OCI-LY1 (cell line): ENCODE measurements at regions not wholly inside any gene's neighbourhood (a gene's known extent, or its start where the extent isn't known, plus 50 kb on each side); places are given as distances from the start of the nearest gene placed in this dataset.

Experiments
- H2AFZ ChIP-seq: fragments of 200-600 bp; sonication (generic), shearing (Covaris generic); 2 replicates; pipeline ENCODE4 v1.6.0; 2014; ENCODE audit warnings: antibody characterized with exemption, mild to moderate bottlenecking, low read length
- H3F3A ChIP-seq: fragments of 200-600 bp; sonication (generic), shearing (Covaris generic); 2 replicates; pipeline ENCODE4 v1.6.0; 2014; ENCODE audit warnings: mild to moderate bottlenecking, antibody characterized with exemption, low read length, moderate library complexity; ENCODE audit not compliant: insufficient read depth
- H3K27ac ChIP-seq: fragments of 200-600 bp; sonication (generic); 2 replicates; pipeline ENCODE4 v1.5.1; 2014; ENCODE audit warnings: low read length, mixed run types, mild to moderate bottlenecking, low read depth; ENCODE audit not compliant: poor library complexity, severe bottlenecking
- H3K27me3 ChIP-seq: fragments of 200-600 bp; sonication (generic); 2 replicates; pipeline ENCODE4 v1.6.0; 2014; ENCODE audit warnings: antibody characterized with exemption, mild to moderate bottlenecking, low read length, moderate library complexity; ENCODE audit not compliant: insufficient read depth
- H3K36me3 ChIP-seq: fragments of 200-600 bp; sonication (generic); 2 replicates; pipeline ENCODE4 v1.6.1; 2014; ENCODE audit warnings: mild to moderate bottlenecking, antibody characterized with exemption, low read length, moderate library complexity, mixed read lengths; ENCODE audit not compliant: insufficient read depth
- H3K4me1 ChIP-seq: fragments of 200-600 bp; sonication (generic); 2 replicates; pipeline ENCODE4 v1.5.1; 2014; ENCODE audit warnings: mild to moderate bottlenecking, low read length, moderate library complexity; ENCODE audit not compliant: insufficient read depth, severe bottlenecking
- H3K4me2 ChIP-seq: fragments of 200-600 bp; sonication (generic), shearing (Covaris generic); 2 replicates; pipeline ENCODE4 v1.6.1; 2014; ENCODE audit warnings: low read length
- H3K4me3 ChIP-seq: fragments of 200-600 bp; sonication (generic); 2 replicates; pipeline ENCODE4 v1.5.1; 2014; ENCODE audit warnings: low read length, low read depth, mild to moderate bottlenecking, mixed read lengths; ENCODE audit not compliant: poor library complexity, severe bottlenecking
- H3K79me2 ChIP-seq: fragments of 200-600 bp; shearing (Covaris generic); 2 replicates; pipeline ENCODE4 v1.6.1; 2016; ENCODE audit warnings: mixed run types, low read length, mixed read lengths; ENCODE audit not compliant: insufficient read depth
- H3K9ac ChIP-seq: fragments of 200-600 bp; sonication (generic), shearing (Covaris generic); 2 replicates; pipeline ENCODE4 v1.6.1; 2014; ENCODE audit warnings: mild to moderate bottlenecking, low read length, mixed read lengths
- H3K9me2 ChIP-seq: fragments of 200-600 bp; sonication (generic), shearing (Covaris generic); 2 replicates; pipeline ENCODE4 v1.6.1; 2014; ENCODE audit warnings: low read depth, mild to moderate bottlenecking, low read length, mixed read lengths
- H3K9me3 ChIP-seq: fragments of 200-600 bp; shearing (Covaris generic); 2 replicates; pipeline ENCODE4 v1.6.1; 2014; ENCODE audit warnings: low read length, mixed read lengths
- H4K20me1 ChIP-seq: fragments of 200-600 bp; sonication (generic), shearing (Covaris generic); 2 replicates; pipeline ENCODE4 v1.6.0; 2016; ENCODE audit warnings: mild to moderate bottlenecking, low read length; ENCODE audit not compliant: insufficient read depth
- EZH2 ChIP-seq: fragments of 200-600 bp; sonication (generic), shearing (Covaris generic); IDR thresholded peaks from 2 replicates; pipeline ENCODE4 v1.8.0; 2017; ENCODE audit warnings: borderline replicate concordance, mixed run types, mild to moderate bottlenecking, antibody characterized with exemption, low read length, moderate library complexity, mixed read lengths
- TF ChIP-seq, protein P1 (sequence below): fragments of 200-600 bp; sonication (generic), shearing (Covaris generic); IDR thresholded peaks from 2 replicates; pipeline ENCODE4 v1.5.1; 2017; ENCODE audit warnings: mild to moderate bottlenecking, antibody characterized with exemption, low read length, moderate library complexity, mixed read lengths

DNA sequence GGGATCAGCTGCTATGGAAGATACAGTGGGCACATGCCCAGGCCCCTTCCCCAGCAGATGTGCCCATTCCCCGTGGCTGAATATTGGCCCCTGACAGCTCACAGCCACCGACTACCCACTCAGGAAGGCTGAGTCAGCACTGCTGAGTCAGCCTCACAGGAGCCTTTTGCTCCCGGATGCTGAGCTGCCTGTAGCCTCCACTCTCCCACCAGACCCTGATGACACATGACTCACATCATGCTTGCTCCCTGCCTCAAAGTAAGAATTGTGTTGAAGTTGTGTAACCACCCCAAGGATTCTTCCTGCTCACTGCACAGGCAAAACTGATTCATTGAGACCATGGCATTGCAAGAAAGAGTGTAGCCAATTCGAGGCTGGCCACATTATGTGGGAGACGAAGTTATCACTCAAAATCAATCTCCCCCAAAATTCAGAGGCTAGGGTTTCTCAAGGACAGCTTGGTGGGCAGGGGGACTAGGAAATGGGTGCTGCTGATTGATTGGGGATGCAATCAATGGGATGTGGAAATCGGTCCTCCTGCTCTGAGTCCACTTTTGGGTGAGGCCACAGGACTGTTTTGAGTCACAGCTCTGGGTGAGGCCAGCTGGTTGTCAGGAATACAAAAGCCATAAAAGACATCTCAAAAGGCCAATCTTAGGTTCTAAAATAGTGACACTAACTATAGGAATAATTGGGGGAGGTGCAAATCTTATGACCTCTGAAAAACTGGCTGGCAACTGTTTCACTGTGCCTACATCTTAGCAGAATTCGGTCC lies 556.6 kb upstream of the CDH4 start:
- no peak overlapping the region for H3K9ac ChIP-seq
- no peaks in the 10 kb centered on the region for H3K27me3 ChIP-seq
- H3K4me1 ChIP-seq = no peaks in the 10 kb centered on the region
- H3K27ac ChIP-seq = no peak overlapping the region
- H3K4me3 ChIP-seq = no peak overlapping the region
- H3K79me2 ChIP-seq = no peaks in the 10 kb centered on the region
- no peaks in the 10 kb centered on the region for H4K20me1 ChIP-seq
- no peaks in the 10 kb centered on the region for H3K9me2 ChIP-seq
- H2AFZ ChIP-seq = no peak overlapping the region
- H3K9me3 ChIP-seq = no peaks in the 10 kb centered on the region
- TF ChIP-seq EZH2 = no peak
- TF ChIP-seq, protein P1, sequence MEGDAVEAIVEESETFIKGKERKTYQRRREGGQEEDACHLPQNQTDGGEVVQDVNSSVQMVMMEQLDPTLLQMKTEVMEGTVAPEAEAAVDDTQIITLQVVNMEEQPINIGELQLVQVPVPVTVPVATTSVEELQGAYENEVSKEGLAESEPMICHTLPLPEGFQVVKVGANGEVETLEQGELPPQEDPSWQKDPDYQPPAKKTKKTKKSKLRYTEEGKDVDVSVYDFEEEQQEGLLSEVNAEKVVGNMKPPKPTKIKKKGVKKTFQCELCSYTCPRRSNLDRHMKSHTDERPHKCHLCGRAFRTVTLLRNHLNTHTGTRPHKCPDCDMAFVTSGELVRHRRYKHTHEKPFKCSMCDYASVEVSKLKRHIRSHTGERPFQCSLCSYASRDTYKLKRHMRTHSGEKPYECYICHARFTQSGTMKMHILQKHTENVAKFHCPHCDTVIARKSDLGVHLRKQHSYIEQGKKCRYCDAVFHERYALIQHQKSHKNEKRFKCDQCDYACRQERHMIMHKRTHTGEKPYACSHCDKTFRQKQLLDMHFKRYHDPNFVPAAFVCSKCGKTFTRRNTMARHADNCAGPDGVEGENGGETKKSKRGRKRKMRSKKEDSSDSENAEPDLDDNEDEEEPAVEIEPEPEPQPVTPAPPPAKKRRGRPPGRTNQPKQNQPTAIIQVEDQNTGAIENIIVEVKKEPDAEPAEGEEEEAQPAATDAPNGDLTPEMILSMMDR = no peak
- no peaks in the 10 kb centered on the region for H3K36me3 ChIP-seq
- H3F3A ChIP-seq = no peaks in the 10 kb centered on the region
- no peak overlapping the region for H3K4me2 ChIP-seq

DNA sequence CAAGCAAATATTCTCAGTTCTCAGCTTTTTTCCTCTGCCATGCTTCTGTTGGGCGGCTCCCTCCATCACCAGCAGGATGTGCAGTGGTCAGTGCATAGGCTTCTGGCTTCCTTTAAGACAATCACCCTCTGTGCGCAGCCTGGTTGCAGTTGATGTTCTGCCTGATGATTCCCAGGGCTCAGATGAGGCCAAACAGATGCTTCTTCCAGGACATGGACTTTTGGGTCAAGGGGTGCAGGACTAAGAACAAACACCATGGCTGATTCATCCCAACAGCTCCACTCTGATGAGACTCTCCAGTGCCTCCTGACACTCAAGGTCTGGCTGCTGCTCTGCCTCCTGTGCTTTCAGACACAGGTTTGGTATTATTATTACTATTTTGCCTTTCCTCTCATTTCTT lies 554.8 kb upstream of the CDH4 start:
- H3K4me1 ChIP-seq = no peaks in the 10 kb centered on the region
- H3K9ac ChIP-seq = no peak overlapping the region
- H4K20me1 ChIP-seq = no peaks in the 10 kb centered on the region
- no peak overlapping the region for H3K4me2 ChIP-seq
- H3K9me3 ChIP-seq = no peaks in the 10 kb centered on the region
- no peaks in the 10 kb centered on the region for H3K79me2 ChIP-seq
- H3K27me3 ChIP-seq = no peaks in the 10 kb centered on the region
- no peak overlapping the region for H3K4me3 ChIP-seq
- no peaks in the 10 kb centered on the region for H3K36me3 ChIP-seq
- TF ChIP-seq EZH2 = no peak
- TF ChIP-seq, protein P1 = no peak
- no peak overlapping the region for H3K27ac ChIP-seq
- H3K9me2 ChIP-seq = no peaks in the 10 kb centered on the region
- no peak overlapping the region for H2AFZ ChIP-seq
- H3F3A ChIP-seq = no peaks in the 10 kb centered on the region

DNA sequence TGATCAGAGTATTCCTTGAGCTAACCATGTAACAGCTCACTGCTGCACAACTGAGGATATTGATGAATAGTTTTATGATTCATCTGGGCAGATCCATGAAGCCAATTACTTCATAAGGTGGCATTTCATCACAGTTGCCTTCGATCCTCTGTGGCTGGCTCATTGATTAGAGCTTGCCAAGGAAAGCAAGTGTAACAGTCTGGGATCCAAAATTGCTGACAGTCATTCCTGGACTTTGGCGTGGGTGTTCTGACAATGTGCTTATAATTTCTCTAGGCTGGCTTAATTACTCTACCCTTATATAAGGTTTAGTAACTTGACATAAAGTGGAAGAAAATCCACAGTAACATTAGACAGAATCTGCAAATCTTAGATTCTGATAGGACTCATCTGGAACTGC lies 551.3 kb upstream of the CDH4 start:
- TF ChIP-seq, protein P1 = no peak
- no peak for TF ChIP-seq EZH2
- H3F3A ChIP-seq = no peaks in the 10 kb centered on the region
- no peaks in the 10 kb centered on the region for H3K4me1 ChIP-seq
- H4K20me1 ChIP-seq = no peaks in the 10 kb centered on the region
- H2AFZ ChIP-seq = no peak overlapping the region
- no peak overlapping the region for H3K4me3 ChIP-seq
- no peaks in the 10 kb centered on the region for H3K36me3 ChIP-seq
- H3K27ac ChIP-seq = no peak overlapping the region
- no peaks in the 10 kb centered on the region for H3K27me3 ChIP-seq
- H3K9me2 ChIP-seq = no peaks in the 10 kb centered on the region
- H3K79me2 ChIP-seq = no peaks in the 10 kb centered on the region
- no peak overlapping the region for H3K9ac ChIP-seq
- no peaks in the 10 kb centered on the region for H3K9me3 ChIP-seq
- no peak overlapping the region for H3K4me2 ChIP-seq
